Lower lobe of right lung (tissue), 2 donors: ENCODE measurements at regions not wholly inside any gene's neighbourhood (a gene's known extent, or its start where the extent isn't known, plus 50 kb on each side); places are given as distances from the start of the nearest gene placed in this dataset.

ENCODE experiments used
- ATAC-seq, 2 donors: fragments of 200-7000 bp; cut with Tn5 transposase; one replicate each; pipeline ENCODE4 v1.9.1; 2020 to 2022; ENCODE audit warnings: mild to moderate bottlenecking in 2 of 2, moderate library complexity in 2 of 2
- DNase-seq: peaks from one replicate; pipeline ENCODE4 v3.0.0-alpha.2; 2020
- H3K27ac ChIP-seq: fragments of 200-600 bp; one replicate; pipeline ENCODE4 v1.8.0; 2022
- H3K27me3 ChIP-seq: fragments of 200-600 bp; one replicate; pipeline ENCODE4 v1.8.0; 2022; ENCODE audit warnings: low read depth
- H3K36me3 ChIP-seq: fragments of 200-600 bp; one replicate; pipeline ENCODE4 v1.8.0; 2022; ENCODE audit warnings: mild to moderate bottlenecking
- H3K4me1 ChIP-seq: fragments of 200-600 bp; one replicate; pipeline ENCODE4 v1.8.0; 2022
- H3K4me3 ChIP-seq: fragments of 200-600 bp; one replicate; pipeline ENCODE4 v1.8.0; 2022; ENCODE audit warnings: mild to moderate bottlenecking
- H3K9me3 ChIP-seq: fragments of 200-600 bp; one replicate; pipeline ENCODE4 v1.8.0; 2022
- intact Hi-C: fragments of 100-400 bp; cut with DNase I; formaldehyde crosslinking; loops from one replicate; pipeline ENCODE4 v1.11.0; 2022
- TF ChIP-seq, protein P1 (sequence below): fragments of 200-600 bp; IDR thresholded peaks from one replicate; pipeline ENCODE4 v1.8.0; 2022; ENCODE audit warnings: antibody characterized with exemption, mild to moderate bottlenecking
- donor health status: DM: no; HTN: yes; CAD: no; lungs with severe emphysema.

DNA sequence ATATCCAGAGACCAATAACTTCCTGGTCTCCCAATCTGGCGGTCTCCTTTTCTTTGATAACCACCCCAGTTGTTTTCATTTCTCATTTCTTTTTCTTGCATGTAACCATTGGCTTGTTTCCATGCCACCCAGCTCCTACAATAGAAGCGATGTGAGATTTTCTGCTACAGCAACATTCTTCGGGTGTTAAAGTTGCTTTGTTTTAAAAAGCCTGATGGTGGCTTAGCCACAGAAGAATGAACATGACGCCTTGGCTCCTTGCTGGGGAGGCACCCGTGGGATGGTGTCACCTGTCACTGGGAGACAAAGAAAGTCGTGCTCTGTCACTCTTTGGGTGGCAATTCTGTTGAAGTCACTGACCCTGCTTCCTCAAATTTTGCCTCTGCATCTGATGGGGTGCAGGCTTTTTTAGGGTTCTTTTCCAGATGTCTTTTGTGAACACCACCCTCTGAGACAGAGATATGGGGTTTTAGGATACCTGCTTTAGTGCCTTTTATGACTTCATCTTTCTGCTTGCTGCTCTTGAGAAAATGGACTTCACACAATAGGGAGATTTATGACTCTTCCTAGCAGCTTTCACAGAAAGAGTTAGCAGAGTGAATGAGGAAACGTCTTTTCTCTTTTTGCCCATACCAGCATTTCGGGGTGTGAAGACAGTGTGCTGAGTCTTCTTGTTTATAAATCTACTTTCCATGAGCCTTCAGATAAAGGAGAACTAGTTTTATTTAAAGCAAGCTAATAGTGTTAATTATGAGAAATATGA lies 265.3 kb upstream of the TBX3 start:
- H3K4me3 ChIP-seq, result no peak overlapping the region
- intact Hi-C loops, result no loop called here

DNA sequence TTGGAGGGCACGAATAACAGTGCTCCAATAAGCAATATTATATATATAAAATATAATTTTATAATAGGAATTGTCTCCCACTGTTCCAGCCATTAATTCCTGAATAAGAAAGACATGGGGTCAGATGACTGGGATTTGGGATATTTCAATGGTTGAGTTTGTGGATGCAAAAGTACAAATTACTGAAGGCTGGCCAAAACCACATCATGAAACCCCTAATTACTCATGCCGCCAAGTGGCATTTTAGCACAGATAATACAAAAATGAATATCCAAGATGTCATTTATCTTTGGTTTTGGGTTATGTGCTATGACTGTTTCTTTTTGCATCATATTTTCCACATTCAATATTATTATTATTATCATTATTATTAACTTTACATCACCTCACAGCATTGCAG lies 261.4 kb upstream of the TBX3 start:
- intact Hi-C loops, result no loop called here
- TF ChIP-seq, protein P1, sequence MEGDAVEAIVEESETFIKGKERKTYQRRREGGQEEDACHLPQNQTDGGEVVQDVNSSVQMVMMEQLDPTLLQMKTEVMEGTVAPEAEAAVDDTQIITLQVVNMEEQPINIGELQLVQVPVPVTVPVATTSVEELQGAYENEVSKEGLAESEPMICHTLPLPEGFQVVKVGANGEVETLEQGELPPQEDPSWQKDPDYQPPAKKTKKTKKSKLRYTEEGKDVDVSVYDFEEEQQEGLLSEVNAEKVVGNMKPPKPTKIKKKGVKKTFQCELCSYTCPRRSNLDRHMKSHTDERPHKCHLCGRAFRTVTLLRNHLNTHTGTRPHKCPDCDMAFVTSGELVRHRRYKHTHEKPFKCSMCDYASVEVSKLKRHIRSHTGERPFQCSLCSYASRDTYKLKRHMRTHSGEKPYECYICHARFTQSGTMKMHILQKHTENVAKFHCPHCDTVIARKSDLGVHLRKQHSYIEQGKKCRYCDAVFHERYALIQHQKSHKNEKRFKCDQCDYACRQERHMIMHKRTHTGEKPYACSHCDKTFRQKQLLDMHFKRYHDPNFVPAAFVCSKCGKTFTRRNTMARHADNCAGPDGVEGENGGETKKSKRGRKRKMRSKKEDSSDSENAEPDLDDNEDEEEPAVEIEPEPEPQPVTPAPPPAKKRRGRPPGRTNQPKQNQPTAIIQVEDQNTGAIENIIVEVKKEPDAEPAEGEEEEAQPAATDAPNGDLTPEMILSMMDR, result no peak
- H3K9me3 ChIP-seq, result no peaks in the 10 kb centered on the region
- DNase-seq, result no peak
- no peaks in the 10 kb centered on the region for H3K27me3 ChIP-seq
- H3K36me3 ChIP-seq, result no peaks in the 10 kb centered on the region
- no peaks in the 10 kb centered on the region for H3K4me1 ChIP-seq
- ATAC-seq, result no peak
- H3K27ac ChIP-seq, result no peak overlapping the region
- no peak overlapping the region for H3K4me3 ChIP-seq

More for the DNA sequence above, 265.3 kb upstream of the TBX3 start:
- ATAC-seq (no peak), DNase-seq (no peak)
- Histone ChIP-seq H3K4me1 (peaks cover 7% of the 10 kb centered on the region), H3K36me3 (no peaks in the 10 kb centered on the region), H3K27me3 (no peaks in the 10 kb centered on the region), H3K9me3 (no peaks in the 10 kb centered on the region), H3K27ac (no peak overlapping the region)
- TF ChIP-seq, protein P1, result no peak

DNA sequence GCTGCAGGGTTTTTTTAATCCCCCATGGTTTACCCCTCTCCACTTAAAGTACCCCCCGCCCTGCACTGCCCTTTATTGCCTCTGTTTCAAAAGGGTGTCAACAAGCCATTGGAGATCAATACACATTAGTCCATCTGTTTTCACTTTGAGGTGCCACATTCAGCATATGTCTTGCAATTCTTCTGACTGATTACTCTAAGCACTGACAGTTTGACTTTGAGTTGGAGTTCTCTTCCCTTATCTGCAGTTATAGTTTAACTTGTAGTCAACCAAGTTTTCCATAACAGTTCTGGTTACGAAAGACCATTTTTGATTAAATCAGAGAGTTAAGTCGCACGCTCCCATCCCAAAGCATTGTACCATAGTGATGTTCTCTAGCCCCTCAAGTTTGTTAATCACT lies 260.8 kb upstream of the TBX3 start:
- Histone ChIP-seq H3K4me3 (no peak overlapping the region), H3K27me3 (no peaks in the 10 kb centered on the region), H3K36me3 (no peaks in the 10 kb centered on the region), H3K27ac (no peak overlapping the region), H3K9me3 (no peaks in the 10 kb centered on the region), H3K4me1 (no peaks in the 10 kb centered on the region)
- no peak for DNase-seq
- no peak for ATAC-seq
- intact Hi-C loops, result no loop called here
- TF ChIP-seq, protein P1, result no peak

DNA sequence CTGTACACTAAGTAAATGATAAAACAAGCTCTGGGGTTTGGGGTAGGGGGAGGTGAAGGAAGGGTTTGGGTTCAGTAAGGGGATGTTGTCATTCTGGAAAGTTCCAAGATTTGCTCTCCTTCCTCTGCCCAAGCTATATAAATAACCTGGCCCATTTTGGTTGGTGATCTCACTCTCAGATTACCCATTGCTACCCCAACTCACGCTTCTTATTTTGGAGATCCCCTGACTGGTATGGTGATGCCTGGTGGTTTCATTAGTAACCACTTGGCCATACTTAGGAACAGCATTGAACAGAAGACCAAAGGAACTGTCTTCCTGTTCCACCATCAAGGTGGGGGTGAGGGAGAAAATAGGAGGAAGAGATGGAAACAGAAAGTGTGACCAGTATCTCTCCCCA lies 259.6 kb upstream of the TBX3 start:
- H3K36me3 ChIP-seq, result no peaks in the 10 kb centered on the region
- no peaks in the 10 kb centered on the region for H3K27me3 ChIP-seq
- H3K4me3 ChIP-seq, result no peak overlapping the region
- H3K27ac ChIP-seq, result no peak overlapping the region
- TF ChIP-seq, protein P1, result no peak
- ATAC-seq (no peak), DNase-seq (no peak)
- intact Hi-C loops, result no loop called here
- H3K4me1 ChIP-seq, result no peaks in the 10 kb centered on the region
- H3K9me3 ChIP-seq, result no peaks in the 10 kb centered on the region

DNA sequence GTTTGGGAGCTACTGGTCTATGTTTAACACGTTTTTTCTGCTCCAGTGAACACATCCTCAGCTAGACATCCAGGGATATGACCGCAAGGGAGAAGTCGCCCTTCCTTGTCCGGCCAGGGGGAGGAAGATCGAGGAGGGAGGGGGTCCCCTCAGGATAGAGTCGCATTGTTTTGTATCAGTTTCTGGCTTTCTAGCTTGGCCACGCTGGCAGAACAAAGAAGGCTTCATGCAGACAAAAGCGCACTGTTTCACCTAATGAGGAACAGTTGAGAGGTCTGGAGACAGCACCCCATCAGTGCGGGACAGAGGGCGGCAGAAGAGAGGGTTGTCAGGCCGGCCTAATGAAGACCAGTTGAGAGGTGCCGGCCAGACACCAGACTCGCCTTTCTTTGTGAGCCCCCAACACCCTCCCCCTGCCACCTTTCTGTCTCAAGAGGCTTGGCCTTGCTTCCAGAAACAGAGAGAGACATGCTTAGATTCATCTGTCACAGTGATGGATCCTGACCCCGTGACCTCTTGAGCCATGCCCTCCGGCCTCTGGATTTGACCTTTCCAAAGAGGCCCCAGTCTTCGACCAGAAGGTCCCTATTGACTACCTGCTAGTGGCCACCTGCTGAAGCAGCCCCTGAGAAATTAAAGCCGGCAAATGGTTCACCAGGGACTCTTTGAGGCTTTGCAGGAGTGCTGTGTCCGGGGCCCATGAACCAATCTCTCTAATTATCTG lies 254.7 kb upstream of the TBX3 start:
- H3K27me3 ChIP-seq, result no peaks in the 10 kb centered on the region
- TF ChIP-seq, protein P1, result no peak
- no peaks in the 10 kb centered on the region for H3K36me3 ChIP-seq
- DNase-seq, result no peak
- intact Hi-C loops, result no loop called here
- H3K27ac ChIP-seq, result no peak overlapping the region
- no peak for ATAC-seq
- H3K4me1 ChIP-seq, result no peaks in the 10 kb centered on the region
- H3K4me3 ChIP-seq, result no peak overlapping the region
- no peaks in the 10 kb centered on the region for H3K9me3 ChIP-seq
